ENCODE measurements at regions not wholly inside any gene's neighbourhood (a gene's known extent, or its start where the extent isn't known, plus 50 kb on each side); places are given as distances from the start of the nearest gene placed in this dataset.
A peak's percentile ranks its signal among the peaks of the same experiment; 100 is the strongest.

- peaks cover 26% of the 10 kb centered on the region for H3K27me3 Mint-ChIP-seq
- no peak overlapping the region for H3K4me3 Mint-ChIP-seq
- no peak overlapping the region for H3K27ac Mint-ChIP-seq
- no peaks in the 10 kb centered on the region for H3K4me1 Mint-ChIP-seq
- peaks cover 5 to 6% of the 10 kb centered on the region in 2 donors for H3K9me3 Mint-ChIP-seq
- DNase-seq (no peak), ATAC-seq (no peak)
These were observed 103.2 kb downstream of the TBX5 start for GRCh38 chr12:114302606-114303315.

GRCh38 chr12:114302117-114302516 lies 103.8 kb downstream of the TBX5 start:
- Mint-ChIP-seq H3K4me1 (no peaks in the 10 kb centered on the region), H3K4me3 (no peak overlapping the region), H3K27me3 (peaks cover 26% of the 10 kb centered on the region), H3K27ac (no peak overlapping the region), H3K9me3 (peaks cover 5 to 6% of the 10 kb centered on the region in 2 donors)
- ATAC-seq (no peak), DNase-seq (no peak)

GRCh38 chr12:114294303-114294685 lies 111.7 kb downstream of the TBX5 start:
- Mint-ChIP-seq H3K9me3 (no peaks in the 10 kb centered on the region), H3K4me1 (no peaks in the 10 kb centered on the region), H3K27ac (peak overlapping the region in 1 of 2 donors; percentile 37), H3K4me3 (no peak overlapping the region), H3K27me3 (peaks cover 10% of the 10 kb centered on the region)
- DNase-seq (no peak), ATAC-seq (no peak)

DNA sequence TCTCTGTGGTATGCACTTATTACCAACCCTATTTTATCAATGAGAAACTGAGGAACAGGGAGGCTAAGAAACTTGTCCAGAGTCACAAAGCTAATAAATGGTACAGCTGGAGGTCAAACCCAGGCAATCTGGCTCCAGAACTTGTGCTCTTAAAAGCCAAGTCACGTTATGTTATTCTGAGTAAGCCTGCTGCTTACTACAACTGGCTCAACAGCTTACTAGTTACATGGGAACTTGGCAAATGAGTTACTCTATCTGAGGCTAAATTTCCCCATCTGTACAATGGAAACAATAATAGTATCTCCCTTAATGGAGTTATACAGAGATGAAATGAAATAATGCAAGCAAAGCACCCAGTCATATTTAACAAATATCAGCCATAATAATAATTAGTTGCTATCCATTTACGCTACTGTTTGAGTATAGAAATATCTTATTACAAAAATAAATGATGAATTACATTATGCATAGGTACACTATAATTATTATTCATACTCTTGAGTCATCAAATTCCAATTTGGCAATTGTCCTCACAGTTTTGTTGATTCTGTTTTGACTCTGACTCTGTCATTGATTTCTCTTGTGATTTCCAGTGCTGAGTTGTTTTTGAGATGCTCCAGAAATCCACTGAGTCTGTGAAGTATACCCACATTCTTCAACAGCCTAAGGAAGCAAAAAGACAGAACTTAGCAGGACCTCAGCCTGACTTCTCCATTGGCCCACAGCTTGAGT lies 112.2 kb downstream of the TBX5 start:
- DNase-seq = no peak

DNA sequence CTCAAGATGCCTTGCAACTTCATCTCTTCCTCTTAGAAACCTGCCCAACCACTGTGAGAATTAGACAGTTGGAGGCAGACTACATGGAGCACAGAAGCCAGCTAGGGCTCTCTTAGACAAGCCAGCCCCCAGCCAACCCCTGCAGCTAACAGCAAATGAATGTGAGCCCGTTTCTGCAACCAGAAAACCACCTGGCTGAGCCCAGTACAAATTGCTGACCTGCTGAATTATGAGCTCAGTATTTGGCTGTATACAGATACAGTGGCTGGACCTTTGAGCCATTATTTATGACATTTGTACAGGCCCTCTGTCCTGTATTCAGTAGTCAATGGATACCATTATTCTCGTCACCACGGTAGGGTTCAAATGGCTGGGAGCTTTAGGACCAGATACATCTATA lies 112.9 kb downstream of the TBX5 start:
- H3K27me3 Mint-ChIP-seq = no peaks in the 10 kb centered on the region
- ATAC-seq (no peak), DNase-seq (no peak)
- no peak overlapping the region for H3K4me3 Mint-ChIP-seq
- no peaks in the 10 kb centered on the region for H3K4me1 Mint-ChIP-seq
- H3K27ac Mint-ChIP-seq = no peak overlapping the region
- no peaks in the 10 kb centered on the region for H3K9me3 Mint-ChIP-seq

More for the DNA sequence above, 112.2 kb downstream of the TBX5 start:
- H3K27ac Mint-ChIP-seq = no peak overlapping the region
- H3K4me3 Mint-ChIP-seq = no peak overlapping the region
- H3K4me1 Mint-ChIP-seq = no peaks in the 10 kb centered on the region
- no peaks in the 10 kb centered on the region for H3K9me3 Mint-ChIP-seq
- H3K27me3 Mint-ChIP-seq = peaks cover 4% of the 10 kb centered on the region
- no peak for ATAC-seq

DNA sequence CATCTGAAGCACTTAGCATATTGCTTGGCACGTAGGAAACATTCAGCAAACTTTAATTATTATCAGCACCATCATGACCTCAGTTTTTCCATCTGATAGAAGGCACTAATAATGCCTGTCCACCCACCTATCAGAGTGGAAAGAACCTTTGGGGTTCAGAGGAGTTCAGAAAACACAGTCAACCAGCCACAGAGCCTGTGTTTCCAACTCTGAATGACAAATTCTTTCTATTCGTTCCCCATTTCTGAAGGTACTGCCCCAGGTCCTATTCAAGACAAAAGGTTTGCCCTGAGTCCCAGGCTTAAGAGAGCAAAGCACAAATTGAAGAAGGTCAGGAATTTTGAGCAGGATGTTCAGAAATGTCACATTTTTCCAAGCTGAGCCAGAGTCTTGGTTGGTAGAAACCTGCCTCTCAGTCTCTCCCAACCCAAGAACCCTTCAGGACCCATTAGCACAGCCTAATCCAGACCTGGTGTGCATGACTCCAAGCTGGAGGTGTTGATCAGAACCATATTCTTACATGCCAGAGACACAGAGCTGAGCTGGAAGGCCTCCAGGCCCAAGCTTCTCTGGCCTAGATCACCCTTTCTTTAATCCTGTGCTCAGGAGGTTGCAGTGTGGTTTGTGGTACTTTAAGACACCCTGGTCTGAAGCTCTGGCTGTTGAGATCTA lies 114.4 kb downstream of the TBX5 start:
- H3K9me3 Mint-ChIP-seq = no peaks in the 10 kb centered on the region
- H3K4me1 Mint-ChIP-seq = no peaks in the 10 kb centered on the region
- no peaks in the 10 kb centered on the region for H3K27me3 Mint-ChIP-seq
- DNase-seq (no peak), ATAC-seq (no peak)
- no peak overlapping the region for H3K27ac Mint-ChIP-seq
- no peak overlapping the region for H3K4me3 Mint-ChIP-seq

GRCh38 chr12:114287821-114288525 lies 118.0 kb downstream of the TBX5 start:
- H3K27ac Mint-ChIP-seq = no peak overlapping the region
- H3K4me1 Mint-ChIP-seq = no peaks in the 10 kb centered on the region
- no peak overlapping the region for H3K4me3 Mint-ChIP-seq
- no peak for ATAC-seq
- no peaks in the 10 kb centered on the region for H3K27me3 Mint-ChIP-seq
- DNase-seq = no peak
- H3K9me3 Mint-ChIP-seq = no peaks in the 10 kb centered on the region

DNA sequence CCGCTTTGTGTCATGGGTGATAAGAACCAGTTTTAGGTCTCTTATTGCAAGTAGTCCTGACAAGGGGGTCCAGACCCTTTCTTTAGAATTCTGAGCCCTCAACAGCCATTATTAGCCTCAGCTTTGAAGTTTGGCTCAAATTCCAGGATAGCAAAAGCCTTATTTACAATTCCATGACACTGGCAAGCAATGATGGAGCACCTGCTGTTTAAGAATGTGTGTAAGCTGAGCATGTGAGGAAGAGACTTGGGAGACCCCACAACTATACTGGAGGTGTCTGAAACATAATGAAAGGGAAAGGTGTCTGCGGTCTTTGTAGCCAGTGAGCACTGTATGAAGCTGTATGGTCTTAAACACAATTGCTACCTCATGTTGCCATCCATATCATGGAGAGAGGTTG lies 119.8 kb downstream of the TBX5 start:
- no peaks in the 10 kb centered on the region for H3K9me3 Mint-ChIP-seq
- no peaks in the 10 kb centered on the region for H3K4me1 Mint-ChIP-seq
- H3K4me3 Mint-ChIP-seq = no peak overlapping the region
- H3K27me3 Mint-ChIP-seq = no peaks in the 10 kb centered on the region
- DNase-seq (no peak), ATAC-seq (no peak)
- no peak overlapping the region for H3K27ac Mint-ChIP-seq

DNA sequence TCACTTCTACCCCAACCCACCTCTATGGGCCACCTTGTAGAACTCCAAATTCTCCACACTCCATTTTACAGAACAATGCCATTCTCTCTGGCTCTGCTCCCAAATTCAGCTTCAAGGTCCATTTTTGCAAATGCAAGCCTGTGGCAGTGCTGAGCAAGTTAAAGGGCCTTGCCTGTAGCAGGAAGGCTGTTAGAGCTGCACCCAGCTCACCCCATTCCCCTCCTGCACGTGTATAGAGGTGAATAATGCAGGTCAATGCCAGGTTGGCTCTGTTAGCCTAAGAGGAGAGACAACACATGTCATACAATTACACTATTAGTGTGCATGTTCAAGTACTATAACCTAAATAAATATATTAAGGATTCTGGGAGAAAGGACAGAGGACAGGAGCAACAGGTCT lies 120.4 kb downstream of the TBX5 start:
- H3K9me3 Mint-ChIP-seq = no peaks in the 10 kb centered on the region
- H3K27me3 Mint-ChIP-seq = no peaks in the 10 kb centered on the region
- DNase-seq (no peak), ATAC-seq (no peak)
- no peaks in the 10 kb centered on the region for H3K4me1 Mint-ChIP-seq
- H3K4me3 Mint-ChIP-seq = no peak overlapping the region
- H3K27ac Mint-ChIP-seq = no peak overlapping the region

- Mint-ChIP-seq H3K4me1 (no peaks in the 10 kb centered on the region), H3K9me3 (no peaks in the 10 kb centered on the region), H3K27me3 (no peaks in the 10 kb centered on the region), H3K4me3 (no peak overlapping the region), H3K27ac (no peak overlapping the region)
- no peak for ATAC-seq
- DNase-seq = no peak
These were observed 121.9 kb downstream of the TBX5 start for GRCh38 chr12:114284041-114284440.

DNA sequence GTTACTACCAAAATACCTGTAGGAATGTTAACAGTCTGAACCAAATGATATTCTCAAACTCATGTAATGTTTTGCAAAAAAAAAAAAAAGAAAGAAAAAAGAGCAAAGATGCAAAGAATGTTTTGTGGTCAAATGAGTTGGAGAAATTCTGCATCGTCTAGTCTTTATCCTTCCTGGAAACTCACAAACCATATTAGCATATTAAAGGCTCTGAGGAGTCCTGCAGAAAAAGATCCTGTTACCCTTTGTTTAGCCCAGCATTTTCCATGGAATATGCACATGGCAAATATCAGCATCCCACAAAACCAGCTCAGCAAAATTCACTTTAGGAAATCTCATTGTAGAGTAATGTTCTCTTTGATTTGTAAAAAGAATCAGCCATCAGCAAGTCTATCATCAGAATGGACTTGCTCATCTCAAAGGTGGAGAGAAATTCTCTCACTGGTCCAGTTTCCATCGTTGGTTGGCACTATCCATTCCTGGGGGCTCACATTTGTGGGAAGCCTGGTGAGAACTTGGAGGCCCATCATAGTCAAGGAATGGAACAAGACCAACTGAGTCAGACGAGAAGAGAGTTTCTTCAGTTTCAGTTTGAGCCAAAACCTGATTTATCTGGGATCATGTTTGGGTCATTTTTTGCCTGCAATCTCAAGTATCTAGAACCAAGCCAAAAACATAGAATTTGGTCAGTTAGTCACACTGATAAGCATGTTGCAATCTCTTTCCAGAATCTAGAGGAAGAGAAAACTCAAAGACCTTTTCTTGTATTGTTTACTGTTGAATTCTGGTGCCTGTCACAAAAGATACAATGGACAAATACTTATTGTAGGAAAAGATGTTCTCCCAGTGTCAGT lies 129.8 kb downstream of the TBX5 start:
- Mint-ChIP-seq H3K27me3 (peaks cover 12% of the 10 kb centered on the region), H3K9me3 (peaks cover 0 to 4% of the 10 kb centered on the region in 2 donors), H3K4me3 (no peak overlapping the region), H3K4me1 (no peaks in the 10 kb centered on the region), H3K27ac (no peak overlapping the region)
- DNase-seq = no peak
- ATAC-seq = no peak

DNA sequence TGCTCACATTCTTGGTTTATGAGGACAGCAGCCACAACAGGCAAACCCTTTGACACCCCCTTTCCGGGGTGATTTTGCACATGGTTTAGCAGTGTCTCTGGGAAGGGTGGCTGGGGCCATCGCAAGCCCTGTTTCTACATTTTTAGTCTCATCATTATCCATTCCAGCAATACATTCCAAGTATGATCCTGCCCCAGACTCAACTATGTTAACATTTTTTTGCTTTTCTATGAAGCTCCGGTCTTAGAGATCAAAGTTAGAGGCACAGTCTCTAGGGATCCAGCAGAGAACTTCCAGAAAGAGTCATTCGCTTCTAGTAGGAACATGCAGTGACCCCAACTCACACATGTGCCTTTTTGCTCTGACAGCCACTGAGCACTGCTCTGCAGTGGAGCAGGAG lies 130.9 kb downstream of the TBX5 start:
- ATAC-seq (no peak), DNase-seq (no peak)
- H3K9me3 Mint-ChIP-seq = peaks cover 0 to 4% of the 10 kb centered on the region in 2 donors
- no peaks in the 10 kb centered on the region for H3K4me1 Mint-ChIP-seq
- no peak overlapping the region for H3K27ac Mint-ChIP-seq
- H3K4me3 Mint-ChIP-seq = no peak overlapping the region
- peaks cover 12% of the 10 kb centered on the region for H3K27me3 Mint-ChIP-seq

DNA sequence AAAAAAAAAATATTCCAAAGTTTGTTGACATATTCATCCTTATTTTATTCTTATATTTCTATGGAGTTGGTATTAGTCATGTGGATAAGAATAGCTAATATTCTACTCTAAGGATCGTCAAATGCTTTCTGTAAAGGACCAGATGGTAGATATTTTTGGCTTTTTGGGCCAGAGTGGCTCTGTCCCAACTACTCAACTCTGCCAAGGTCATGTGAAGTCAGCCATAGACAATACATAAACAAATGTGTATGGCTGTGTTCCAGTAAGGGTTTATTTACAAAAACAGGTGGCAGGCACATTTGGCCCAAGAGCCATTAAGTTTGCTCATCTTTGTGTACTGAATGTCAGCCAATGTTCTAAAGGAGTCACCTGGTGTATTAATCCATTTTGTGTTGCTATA lies 131.8 kb downstream of the TBX5 start:
- Mint-ChIP-seq H3K27me3 (peaks cover 12% of the 10 kb centered on the region), H3K4me3 (no peak overlapping the region), H3K4me1 (no peaks in the 10 kb centered on the region), H3K27ac (no peak overlapping the region), H3K9me3 (peaks cover 0 to 4% of the 10 kb centered on the region in 2 donors)
- DNase-seq = no peak
- ATAC-seq = no peak

DNA sequence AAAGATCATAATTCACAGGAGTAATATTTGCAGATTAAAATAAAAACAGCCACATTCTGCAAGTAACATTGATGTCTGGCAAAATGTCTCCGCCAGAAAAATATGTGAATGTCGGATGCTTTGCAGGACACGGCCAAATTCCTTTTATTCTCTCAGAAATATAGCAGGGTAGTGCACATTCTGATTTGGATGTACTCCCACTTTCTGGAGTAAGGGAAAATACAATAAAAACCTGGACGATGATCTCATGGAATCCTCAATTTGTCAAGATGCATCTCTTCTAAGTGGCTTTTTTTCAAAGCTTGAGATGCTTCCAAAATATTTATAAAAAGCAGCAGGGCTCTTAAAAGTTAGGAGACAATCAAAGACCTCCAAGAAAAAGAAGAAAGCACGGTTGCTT lies 133.3 kb downstream of the TBX5 start:
- ATAC-seq = no peak
- DNase-seq = no peak
- H3K27ac Mint-ChIP-seq = peak overlapping the region in 1 of 2 donors; percentile 85
- H3K4me1 Mint-ChIP-seq = no peaks in the 10 kb centered on the region
- H3K9me3 Mint-ChIP-seq = peaks cover 0 to 4% of the 10 kb centered on the region in 2 donors
- H3K4me3 Mint-ChIP-seq = no peak overlapping the region
- H3K27me3 Mint-ChIP-seq = peaks cover 12% of the 10 kb centered on the region

GRCh38 chr12:114272071-114272470 lies 133.9 kb downstream of the TBX5 start:
- DNase-seq (no peak), ATAC-seq (no peak)
- H3K9me3 Mint-ChIP-seq = peaks cover 0 to 4% of the 10 kb centered on the region in 2 donors

More at GRCh38 chr12:114272071-114272470, 133.9 kb downstream of the TBX5 start:
- Mint-ChIP-seq H3K4me3 (no peak overlapping the region), H3K27ac (no peak overlapping the region), H3K4me1 (no peaks in the 10 kb centered on the region), H3K27me3 (peaks cover 12% of the 10 kb centered on the region)
